HepG2 (cell line): ENCODE measurements at regions not wholly inside any gene's neighbourhood (a gene's known extent, or its start where the extent isn't known, plus 50 kb on each side); places are given as distances from the start of the nearest gene placed in this dataset.

Source experiments
- ATAC-seq: fragments of 200-7000 bp; cut with Tn5 transposase; 3 replicates; pipeline ENCODE4 v1.9.1; 2020; ENCODE audit warnings: mild to moderate bottlenecking, moderate library complexity
- BruUV-seq: library from RNA; stranded (reverse); fragments of 400-500 nt; replicated peaks from 2 replicates; lab custom pipeline; 2021; lab: Mats Ljungman, UMichigan
- CTCF ChIA-PET: fragments of 300-600 bp; formaldehyde crosslinking; extraction: SDS; loops from one replicate; lab custom pipeline; 2021; ENCODE audit warnings: low total read pairs, inconsistent platforms, low intra/inter-chr PET ratio; lab: Yijun Ruan, JAX
- POLR2A ChIA-PET: fragments of 350-600 bp; sonication (Branson Sonifier 250); formaldehyde crosslinking; loops from one replicate; lab custom pipeline; 2020; ENCODE audit warnings: antibody characterized with exemption, inconsistent platforms; lab: Yijun Ruan, JAX
- DNase-seq: peaks from one replicate; pipeline ENCODE4 v3.0.0-alpha.2; 2015; ENCODE audit warnings: low spot score
- FAIRE-seq: peaks from 3 replicates; lab custom pipeline; 2011; peaks lifted over from hg19 to GRCh38; lab: Jason Lieb, UNC
- H2AFZ ChIP-seq: one replicate; pipeline ENCODE4 v1.6.1; 2011; ENCODE audit warnings: low read length, inconsistent platforms
- H3K27ac ChIP-seq: fragments of 300-600 bp; 3 replicates; pipeline ENCODE4 v1.8.0; 2011; ENCODE audit warnings: mixed run types, mild to moderate bottlenecking, mixed read lengths, low read length, inconsistent platforms; ENCODE audit not compliant: insufficient read depth; ENCODE audit errors: extremely low read length
- H3K27me3 ChIP-seq, 2 experiments: fragments of 200-600 bp in 1 of 2; 2 replicates in 1 of 2; 3 replicates in 1 of 2; pipeline versions ENCODE4 v1.6.0 to v1.8.0; 2011; ENCODE audit warnings: low read length in 2 of 2, mild to moderate bottlenecking in 2 of 2, moderate library complexity in 2 of 2, inconsistent platforms in 1 of 2; ENCODE audit not compliant: insufficient read depth in 2 of 2, control insufficient read depth in 1 of 2
- H3K36me3 ChIP-seq, 2 experiments: fragments of 200-600 bp in 1 of 2; replicated peaks in 1 of 2; 2 replicates in 1 of 2; 3 replicates in 1 of 2; pipeline versions ENCODE4 v1.5.1 to v1.8.0; 2011; ENCODE audit warnings: low read length in 2 of 2, inconsistent platforms in 1 of 2; ENCODE audit not compliant: insufficient read depth in 2 of 2, control insufficient read depth in 1 of 2
- H3K4me1 ChIP-seq: 2 replicates; pipeline ENCODE4 v1.5.1; 2012; ENCODE audit warnings: low read length, inconsistent platforms; ENCODE audit not compliant: insufficient read depth
- H3K4me2 ChIP-seq: 2 replicates; pipeline ENCODE4 v1.6.0; 2011; ENCODE audit warnings: low read depth, low read length, inconsistent platforms
- H3K4me3 ChIP-seq, 3 experiments: fragments of 200-600 bp in 1 of 3; sonication (generic), shearing (Covaris generic) in 1 of 3; replicated peaks in 1 of 3; 2 replicates each; pipeline ENCODE4 v1.5.1; 2011 to 2016; ENCODE audit warnings: low read length in 3 of 3, inconsistent platforms in 2 of 3, low read depth in 2 of 3, mild to moderate bottlenecking in 2 of 3, control low read depth in 1 of 3, mixed read lengths in 1 of 3; ENCODE audit not compliant: insufficient read depth in 1 of 3
- H3K79me2 ChIP-seq: one replicate; pipeline ENCODE4 v1.6.1; 2011; ENCODE audit warnings: low read length, inconsistent platforms; ENCODE audit not compliant: insufficient read depth
- H3K9ac ChIP-seq: 2 replicates; pipeline ENCODE4 v1.6.0; 2011; ENCODE audit warnings: mild to moderate bottlenecking, low read depth, low read length, inconsistent platforms; ENCODE audit not compliant: insufficient read depth
- H3K9me3 ChIP-seq: 2 replicates; pipeline ENCODE4 v1.5.1; 2012; ENCODE audit warnings: mild to moderate bottlenecking, low read length
- H4K20me1 ChIP-seq: 2 replicates; pipeline ENCODE4 v1.6.0; 2011; ENCODE audit warnings: inconsistent platforms, mild to moderate bottlenecking, low read length, moderate library complexity; ENCODE audit not compliant: insufficient read depth
- DMAP1 ChIP-seq: IDR thresholded peaks from 2 replicates; pipeline ENCODE4 v1.6.1; 2016
- HBP1 ChIP-seq: IDR thresholded peaks from 2 replicates; pipeline ENCODE4 v1.6.1; 2016; ENCODE audit warnings: low read depth, control low read depth
- HNRNPH1 ChIP-seq: fragments of 200-400 bp; formaldehyde crosslinking; optimal IDR thresholded peaks from 2 replicates; pipeline ENCODE3; 2017; ENCODE audit warnings: mild to moderate bottlenecking, low read depth, low read length
- KDM1A ChIP-seq: IDR thresholded peaks from 2 replicates; pipeline ENCODE4 v1.6.1; 2016; ENCODE audit warnings: missing compliant biosample characterization
- MED13 ChIP-seq: sonication (generic); formaldehyde crosslinking; IDR thresholded peaks from 2 replicates; pipeline ENCODE4 v1.5.0; 2020; ENCODE audit warnings: missing genetic modification reagents
- MXD3 ChIP-seq: IDR thresholded peaks from 2 replicates; pipeline ENCODE4 v1.6.1; 2016; ENCODE audit warnings: mild to moderate bottlenecking, missing biosample characterization, missing genetic modification reagents
- MXD4 ChIP-seq: IDR thresholded peaks from 2 replicates; pipeline ENCODE4 v1.6.1; 2016; ENCODE audit warnings: mild to moderate bottlenecking, missing biosample characterization, missing genetic modification reagents
- PBX2 ChIP-seq: IDR thresholded peaks from 2 replicates; pipeline ENCODE4 v1.6.1; 2016; ENCODE audit warnings: control low read depth
- PRPF4 ChIP-seq: fragments of 200-400 bp; formaldehyde crosslinking; IDR thresholded peaks from 2 replicates; pipeline ENCODE4 v1.6.1; 2016; ENCODE audit warnings: low read length, low read depth; ENCODE audit not compliant: poor library complexity, severe bottlenecking
- SMAD9 ChIP-seq: sonication (generic); formaldehyde crosslinking; IDR thresholded peaks from 2 replicates; pipeline ENCODE4 v1.5.1; 2020; ENCODE audit warnings: mild to moderate bottlenecking, missing genetic modification reagents
- TEAD2 ChIP-seq: sonication (generic); formaldehyde crosslinking; IDR thresholded peaks from 2 replicates; pipeline ENCODE4 v1.9.0; 2021; ENCODE audit warnings: missing genetic modification reagents
- TGIF2 ChIP-seq: IDR thresholded peaks from 2 replicates; pipeline ENCODE4 v1.6.1; 2016; ENCODE audit warnings: control low read depth, missing compliant biosample characterization
- ZBTB44 ChIP-seq: sonication (generic); formaldehyde crosslinking; IDR thresholded peaks from 2 replicates; pipeline ENCODE4 v1.4.0; 2020; ENCODE audit warnings: missing genetic modification reagents
- ZNF234 ChIP-seq: sonication (generic); formaldehyde crosslinking; conservative IDR thresholded peaks from 2 replicates; pipeline ENCODE4 v1.5.1; 2020; ENCODE audit warnings: mild to moderate bottlenecking, missing genetic modification reagents
- ZNF546 ChIP-seq: sonication (generic); formaldehyde crosslinking; conservative IDR thresholded peaks from 2 replicates; pipeline ENCODE4 v1.8.1; 2023; ENCODE audit warnings: mild to moderate bottlenecking, missing genetic modification reagents
- ZNF709 ChIP-seq: sonication (generic); formaldehyde crosslinking; IDR thresholded peaks from 2 replicates; pipeline ENCODE4 v1.5.0; 2020; ENCODE audit warnings: mild to moderate bottlenecking, missing genetic modification reagents
- ZNF746 ChIP-seq: sonication (generic); formaldehyde crosslinking; IDR thresholded peaks from 2 replicates; pipeline ENCODE4 v1.8.0; 2022; ENCODE audit warnings: mild to moderate bottlenecking, missing genetic modification reagents
- ZNF792 ChIP-seq: IDR thresholded peaks from 2 replicates; pipeline ENCODE4 v1.6.1; 2016
- ZZZ3 ChIP-seq: sonication (generic); formaldehyde crosslinking; IDR thresholded peaks from 2 replicates; pipeline ENCODE4 v1.4.0; 2020; ENCODE audit warnings: missing genetic modification reagents, mild to moderate bottlenecking, borderline replicate concordance
- WGBS: methylation state at CpG from one replicate; pipeline ENCODE4 v1.1.6; 2017; ENCODE audit warnings: low lambda C conversion rate; 5-methylcytosine and 5-hydroxymethylcytosine counted together
- in situ Hi-C: cut with HindIII; loops from 2 replicates; pipeline ENCODE4 v1.10.0; 2017; ENCODE audit warnings: low pct_unique_long_range_greater_than_20kb; ENCODE audit not compliant: extremely low pct_ligation_motif_present
- intact Hi-C: fragments of 100-400 bp; cut with micrococcal nuclease; formaldehyde crosslinking; loops from one replicate; pipeline ENCODE4 v1.10.0; 2022; ENCODE audit not compliant: unreplicated experiment

GRCh38 chr3:3675801-3676200, 123.4 kb upstream of the LRRN1 start:
- in situ Hi-C loops (no loop called here), intact Hi-C loops (no loop called here)
- Histone ChIP-seq H4K20me1 (no peaks in the 10 kb centered on the region), H3K36me3 (no peaks in the 10 kb centered on the region), H2AFZ (no peak overlapping the region), H3K27ac (no peak overlapping the region), H3K79me2 (no peaks in the 10 kb centered on the region), H3K4me3 (no peak overlapping the region), H3K27me3 (no peaks in the 10 kb centered on the region), H3K4me2 (no peak overlapping the region), H3K4me1 (no peaks in the 10 kb centered on the region), H3K9me3 (no peaks in the 10 kb centered on the region), H3K9ac (no peak overlapping the region)
- ChIA-PET CTCF (no interaction called here), POLR2A (no interaction called here)
- TF ChIP-seq ZNF709 (CRISPR knock-in tag) (no peak), ZNF546 (CRISPR knock-in tag) (no peak), KDM1A (CRISPR knock-in tag) (no peak), ZZZ3 (CRISPR knock-in tag) (no peak), PRPF4 (no peak), DMAP1 (CRISPR knock-in tag) (no peak), PBX2 (CRISPR knock-in tag) (no peak), MED13 (CRISPR knock-in tag) (no peak), ZNF234 (CRISPR knock-in tag) (no peak), TEAD2 (CRISPR knock-in tag) (no peak), ZNF792 (CRISPR knock-in tag) (no peak), MXD3 (CRISPR knock-in tag) (no peak), ZNF746 (CRISPR knock-in tag) (no peak), HNRNPH1 (no peak), SMAD9 (CRISPR knock-in tag) (no peak), ZBTB44 (CRISPR knock-in tag) (no peak), HBP1 (no peak), TGIF2 (CRISPR knock-in tag) (no peak), MXD4 (CRISPR knock-in tag) (no peak)
- no peak for DNase-seq
- FAIRE-seq, result no peak
- no TSS peak for BruUV-seq
- WGBS, result 0% methylated on average over 1 of the region's 1 CpG
- no peak for ATAC-seq
